ENCODE measurements at regions not wholly inside any gene's neighbourhood (a gene's known extent, or its start where the extent isn't known, plus 50 kb on each side); places are given as distances from the start of the nearest gene placed in this dataset.

- Histone ChIP-seq H3K36me3 (ENCODE audit: control insufficient read depth in 5 of 5, insufficient read depth in 5 of 5, low read length in 5 of 5) (no peaks in the 10 kb centered on the region), H3K27me3 (ENCODE audit: control insufficient read depth in 5 of 5, insufficient read depth in 4 of 5, low read length in 5 of 5) (no peaks in the 10 kb centered on the region), H3K4me1 (ENCODE audit: control insufficient read depth in 5 of 5, insufficient read depth in 5 of 5, low read length in 5 of 5) (peaks cover 0 to 3% (median 0%) of the 10 kb centered on the region in 5 donors), H3K27ac (ENCODE audit: low read depth, low read length) (no peak overlapping the region), H3K4me3 (ENCODE audit: low read depth in 1 of 5, low read length in 5 of 5) (no peak overlapping the region), H3K9ac (ENCODE audit: low read length in 5 of 5) (no peak overlapping the region), H3K9me3 (ENCODE audit: control insufficient read depth in 5 of 5, low read length in 5 of 5) (no peaks in the 10 kb centered on the region)
Measured at GRCh38 chr4:152269448-152270191, 266.3 kb downstream of the FBXW7 start.

- H3K9ac ChIP-seq (ENCODE audit: low read length in 5 of 5): no peak overlapping the region
- H3K4me1 ChIP-seq (ENCODE audit: control insufficient read depth in 5 of 5, insufficient read depth in 5 of 5, low read length in 5 of 5): peaks cover 0 to 3% (median 0%) of the 10 kb centered on the region in 5 donors
- no peaks in the 10 kb centered on the region for H3K27me3 ChIP-seq (ENCODE audit: control insufficient read depth in 5 of 5, insufficient read depth in 4 of 5, low read length in 5 of 5)
- no peaks in the 10 kb centered on the region for H3K36me3 ChIP-seq (ENCODE audit: control insufficient read depth in 5 of 5, insufficient read depth in 5 of 5, low read length in 5 of 5)
- H3K4me3 ChIP-seq (ENCODE audit: low read depth in 1 of 5, low read length in 5 of 5): no peak overlapping the region
- H3K27ac ChIP-seq (ENCODE audit: low read depth, low read length): no peak overlapping the region
- peaks cover 0 to 4% (median 0%) of the 10 kb centered on the region in 5 donors for H3K9me3 ChIP-seq (ENCODE audit: control insufficient read depth in 5 of 5, low read length in 5 of 5)
Measured at GRCh38 chr4:152267811-152268210, 268.1 kb downstream of the FBXW7 start.

- peaks cover 0 to 3% (median 0%) of the 10 kb centered on the region in 5 donors for H3K4me1 ChIP-seq (ENCODE audit: control insufficient read depth in 5 of 5, insufficient read depth in 5 of 5, low read length in 5 of 5)
- H3K27ac ChIP-seq (ENCODE audit: low read depth, low read length): no peak overlapping the region
- no peaks in the 10 kb centered on the region for H3K27me3 ChIP-seq (ENCODE audit: control insufficient read depth in 5 of 5, insufficient read depth in 4 of 5, low read length in 5 of 5)
- no peak overlapping the region for H3K4me3 ChIP-seq (ENCODE audit: low read depth in 1 of 5, low read length in 5 of 5)
- H3K9me3 ChIP-seq (ENCODE audit: control insufficient read depth in 5 of 5, low read length in 5 of 5): peaks cover 0 to 4% (median 0%) of the 10 kb centered on the region in 5 donors
- no peak overlapping the region for H3K9ac ChIP-seq (ENCODE audit: low read length in 5 of 5)
- H3K36me3 ChIP-seq (ENCODE audit: control insufficient read depth in 5 of 5, insufficient read depth in 5 of 5, low read length in 5 of 5): no peaks in the 10 kb centered on the region
Measured at GRCh38 chr4:152266831-152267480, 268.9 kb downstream of the FBXW7 start.

- peaks cover 0 to 3% (median 0%) of the 10 kb centered on the region in 5 donors for H3K4me1 ChIP-seq (ENCODE audit: control insufficient read depth in 5 of 5, insufficient read depth in 5 of 5, low read length in 5 of 5)
- H3K27ac ChIP-seq (ENCODE audit: low read depth, low read length): no peak overlapping the region
- H3K27me3 ChIP-seq (ENCODE audit: control insufficient read depth in 5 of 5, insufficient read depth in 4 of 5, low read length in 5 of 5): no peaks in the 10 kb centered on the region
- H3K9ac ChIP-seq (ENCODE audit: low read length in 5 of 5): no peak overlapping the region
- H3K9me3 ChIP-seq (ENCODE audit: control insufficient read depth in 5 of 5, low read length in 5 of 5): peaks cover 0 to 4% (median 3%) of the 10 kb centered on the region in 5 donors
- no peaks in the 10 kb centered on the region for H3K36me3 ChIP-seq (ENCODE audit: control insufficient read depth in 5 of 5, insufficient read depth in 5 of 5, low read length in 5 of 5)
- no peak overlapping the region for H3K4me3 ChIP-seq (ENCODE audit: low read depth in 1 of 5, low read length in 5 of 5)
Measured at GRCh38 chr4:152265149-152265621, 270.7 kb downstream of the FBXW7 start.

GRCh38 chr4:152264106-152264505 is 271.8 kb downstream of the FBXW7 start:
- Histone ChIP-seq H3K27ac (ENCODE audit: low read depth, low read length) (no peak overlapping the region), H3K4me3 (ENCODE audit: low read depth in 1 of 5, low read length in 5 of 5) (no peak overlapping the region), H3K36me3 (ENCODE audit: control insufficient read depth in 5 of 5, insufficient read depth in 5 of 5, low read length in 5 of 5) (no peaks in the 10 kb centered on the region), H3K4me1 (ENCODE audit: control insufficient read depth in 5 of 5, insufficient read depth in 5 of 5, low read length in 5 of 5) (peaks cover 0 to 3% (median 0%) of the 10 kb centered on the region in 5 donors), H3K9ac (ENCODE audit: low read length in 5 of 5) (no peak overlapping the region), H3K27me3 (ENCODE audit: control insufficient read depth in 5 of 5, insufficient read depth in 4 of 5, low read length in 5 of 5) (no peaks in the 10 kb centered on the region), H3K9me3 (ENCODE audit: control insufficient read depth in 5 of 5, low read length in 5 of 5) (peaks cover 0 to 4% (median 3%) of the 10 kb centered on the region in 5 donors)

- Histone ChIP-seq H3K9me3 (ENCODE audit: control insufficient read depth in 5 of 5, low read length in 5 of 5) (peaks cover 0 to 4% (median 3%) of the 10 kb centered on the region in 5 donors), H3K4me3 (ENCODE audit: low read depth in 1 of 5, low read length in 5 of 5) (no peak overlapping the region), H3K27ac (ENCODE audit: low read depth, low read length) (no peak overlapping the region), H3K36me3 (ENCODE audit: control insufficient read depth in 5 of 5, insufficient read depth in 5 of 5, low read length in 5 of 5) (no peaks in the 10 kb centered on the region), H3K9ac (ENCODE audit: low read length in 5 of 5) (no peak overlapping the region), H3K4me1 (ENCODE audit: control insufficient read depth in 5 of 5, insufficient read depth in 5 of 5, low read length in 5 of 5) (peaks cover 0 to 22% (median 8%) of the 10 kb centered on the region in 5 donors), H3K27me3 (ENCODE audit: control insufficient read depth in 5 of 5, insufficient read depth in 4 of 5, low read length in 5 of 5) (no peaks in the 10 kb centered on the region)
Measured at GRCh38 chr4:152259866-152260265, 276.0 kb downstream of the FBXW7 start.

GRCh38 chr4:152258804-152259708 is 276.8 kb downstream of the FBXW7 start:
- Histone ChIP-seq H3K27me3 (ENCODE audit: control insufficient read depth in 5 of 5, insufficient read depth in 4 of 5, low read length in 5 of 5) (no peaks in the 10 kb centered on the region), H3K27ac (ENCODE audit: low read depth, low read length) (no peak overlapping the region), H3K9me3 (ENCODE audit: control insufficient read depth in 5 of 5, low read length in 5 of 5) (peaks cover 0 to 3% (median 3%) of the 10 kb centered on the region in 5 donors), H3K36me3 (ENCODE audit: control insufficient read depth in 5 of 5, insufficient read depth in 5 of 5, low read length in 5 of 5) (no peaks in the 10 kb centered on the region), H3K4me1 (ENCODE audit: control insufficient read depth in 5 of 5, insufficient read depth in 5 of 5, low read length in 5 of 5) (peaks cover 0 to 22% (median 8%) of the 10 kb centered on the region in 5 donors), H3K9ac (ENCODE audit: low read length in 5 of 5) (no peak overlapping the region), H3K4me3 (ENCODE audit: low read depth in 1 of 5, low read length in 5 of 5) (no peak overlapping the region)

- no peak overlapping the region for H3K9ac ChIP-seq (ENCODE audit: low read length in 5 of 5)
Measured at GRCh38 chr4:152258391-152258790, 277.5 kb downstream of the FBXW7 start.

GRCh38 chr4:152257601-152258066 is 278.3 kb downstream of the FBXW7 start:
- H3K9me3 ChIP-seq (ENCODE audit: control insufficient read depth in 5 of 5, low read length in 5 of 5): peaks cover 0 to 6% (median 0%) of the 10 kb centered on the region in 5 donors
- H3K27ac ChIP-seq (ENCODE audit: low read depth, low read length): no peak overlapping the region
- no peaks in the 10 kb centered on the region for H3K36me3 ChIP-seq (ENCODE audit: control insufficient read depth in 5 of 5, insufficient read depth in 5 of 5, low read length in 5 of 5)
- no peaks in the 10 kb centered on the region for H3K27me3 ChIP-seq (ENCODE audit: control insufficient read depth in 5 of 5, insufficient read depth in 4 of 5, low read length in 5 of 5)
- H3K9ac ChIP-seq (ENCODE audit: low read length in 5 of 5): no peak overlapping the region
- peaks cover 0 to 22% (median 8%) of the 10 kb centered on the region in 5 donors for H3K4me1 ChIP-seq (ENCODE audit: control insufficient read depth in 5 of 5, insufficient read depth in 5 of 5, low read length in 5 of 5)
- peak overlapping the region in 1 of 5 donors; percentile 5 for H3K4me3 ChIP-seq (ENCODE audit: low read depth in 1 of 5, low read length in 5 of 5)

More at GRCh38 chr4:152258391-152258790, 277.5 kb downstream of the FBXW7 start:
- H3K36me3 ChIP-seq (ENCODE audit: control insufficient read depth in 5 of 5, insufficient read depth in 5 of 5, low read length in 5 of 5): no peaks in the 10 kb centered on the region
- no peaks in the 10 kb centered on the region for H3K27me3 ChIP-seq (ENCODE audit: control insufficient read depth in 5 of 5, insufficient read depth in 4 of 5, low read length in 5 of 5)
- peaks cover 0 to 3% (median 0%) of the 10 kb centered on the region in 5 donors for H3K9me3 ChIP-seq (ENCODE audit: control insufficient read depth in 5 of 5, low read length in 5 of 5)
- H3K4me3 ChIP-seq (ENCODE audit: low read depth in 1 of 5, low read length in 5 of 5): no peak overlapping the region
- H3K27ac ChIP-seq (ENCODE audit: low read depth, low read length): no peak overlapping the region
- peaks cover 0 to 22% (median 8%) of the 10 kb centered on the region in 5 donors for H3K4me1 ChIP-seq (ENCODE audit: control insufficient read depth in 5 of 5, insufficient read depth in 5 of 5, low read length in 5 of 5)

Data from subcutaneous abdominal adipose tissue (tissue), 5 donors.